IMR-90 (cell line): ENCODE measurements at regions not wholly inside any gene's neighbourhood (a gene's known extent, or its start where the extent isn't known, plus 50 kb on each side); places are given as distances from the start of the nearest gene placed in this dataset.

Experiments used
- ATAC-seq: fragments of 200-7000 bp; cut with Tn5 transposase; 2 replicates; pipeline ENCODE4 v1.9.1; 2020; ENCODE audit warnings: low read depth, mild to moderate bottlenecking, moderate library complexity
- BruUV-seq: library from RNA; stranded (reverse); fragments of 400-500 nt; replicated peaks from 2 replicates; lab custom pipeline; 2021; lab: Mats Ljungman, UMichigan
- CTCF ChIA-PET: fragments of 300-600 bp; formaldehyde crosslinking; extraction: SDS; loops from one replicate; lab custom pipeline; 2021; ENCODE audit warnings: antibody characterized with exemption; lab: Yijun Ruan, JAX
- POLR2A ChIA-PET: fragments of 300-600 bp; sonication (Branson Sonifier 250); formaldehyde crosslinking; loops from one replicate; lab custom pipeline; 2022; ENCODE audit warnings: antibody characterized with exemption; ENCODE audit not compliant: unreplicated experiment; lab: Charles Lee
- DNase-seq: peaks from one replicate; pipeline ENCODE4 v3.0.0; 2013
- H2AFZ ChIP-seq: replicated peaks from 2 replicates; pipeline ENCODE3; 2013; ENCODE audit warnings: low read length, mild to moderate bottlenecking; ENCODE audit not compliant: poor library complexity
- H2AK5ac ChIP-seq: 2 replicates; pipeline ENCODE4 v1.6.1; 2013; ENCODE audit warnings: low read depth, low read length, inconsistent platforms
- H2AK9ac ChIP-seq: replicated peaks from 2 replicates; pipeline ENCODE3; 2013; ENCODE audit warnings: mild to moderate bottlenecking, low read depth, low read length, moderate library complexity; ENCODE audit not compliant: poor library complexity
- H2BK120ac ChIP-seq: 2 replicates; pipeline ENCODE4 v1.6.1; 2013; ENCODE audit warnings: low read depth, low read length, inconsistent platforms
- H2BK15ac ChIP-seq: 3 replicates; pipeline ENCODE4 v1.6.1; 2013; ENCODE audit warnings: low read depth, low read length, inconsistent platforms
- H2BK20ac ChIP-seq: 2 replicates; pipeline ENCODE4 v1.6.1; 2013; ENCODE audit warnings: low read depth, mild to moderate bottlenecking, inconsistent platforms, low read length, moderate library complexity
- H2BK5ac ChIP-seq: 2 replicates; pipeline ENCODE4 v1.6.1; 2013; ENCODE audit warnings: mild to moderate bottlenecking, low read depth, low read length, inconsistent platforms; ENCODE audit not compliant: poor library complexity, severe bottlenecking
- H3K14ac ChIP-seq: replicated peaks from 2 replicates; pipeline ENCODE4 v1.6.1; 2013; ENCODE audit warnings: low read depth, low read length, inconsistent platforms
- H3K18ac ChIP-seq: 2 replicates; pipeline ENCODE4 v1.6.1; 2013; ENCODE audit warnings: low read depth, low read length, control low read depth
- H3K23ac ChIP-seq: 2 replicates; pipeline ENCODE4 v1.6.1; 2013; ENCODE audit warnings: low read depth, low read length, inconsistent platforms
- H3K27ac ChIP-seq: 2 replicates; pipeline ENCODE4 v1.5.1; 2013; ENCODE audit warnings: mild to moderate bottlenecking, control low read depth, low read length; ENCODE audit not compliant: insufficient read depth
- H3K27me3 ChIP-seq: 2 replicates; pipeline ENCODE4 v1.6.1; 2013; ENCODE audit warnings: low read length; ENCODE audit not compliant: control insufficient read depth, insufficient read depth
- H3K36me3 ChIP-seq: 2 replicates; pipeline ENCODE4 v1.6.1; 2013; ENCODE audit warnings: low read length, mixed read lengths; ENCODE audit not compliant: control insufficient read depth, insufficient read depth
- H3K4ac ChIP-seq: 2 replicates; pipeline ENCODE4 v1.6.1; 2013; ENCODE audit warnings: low read depth, low read length, inconsistent platforms
- H3K4me1 ChIP-seq: 2 replicates; pipeline ENCODE4 v1.6.1; 2013; ENCODE audit warnings: low read length, mixed read lengths; ENCODE audit not compliant: control insufficient read depth, insufficient read depth
- H3K4me2 ChIP-seq: 2 replicates; pipeline ENCODE4 v1.6.1; 2013; ENCODE audit warnings: low read depth, mild to moderate bottlenecking, control low read depth, low read length, moderate library complexity
- H3K4me3 ChIP-seq: 2 replicates; pipeline ENCODE4 v1.5.1; 2013; ENCODE audit warnings: low read depth, mild to moderate bottlenecking, control low read depth, low read length, moderate library complexity; ENCODE audit not compliant: insufficient read depth
- H3K56ac ChIP-seq: 2 replicates; pipeline ENCODE4 v1.6.1; 2013; ENCODE audit warnings: low read length, inconsistent platforms; ENCODE audit not compliant: insufficient read depth; ENCODE audit errors: extremely low read depth
- H3K79me1 ChIP-seq, 2 experiments: 2 replicates each; pipeline ENCODE4 v1.6.1; 2013; ENCODE audit warnings: low read length in 2 of 2, inconsistent platforms in 1 of 2, low read depth in 1 of 2
- H3K9ac ChIP-seq: 2 replicates; pipeline ENCODE4 v1.6.1; 2013; ENCODE audit warnings: low read depth, low read length, control low read depth
- H3K9me1 ChIP-seq: 2 replicates; pipeline ENCODE4 v1.6.1; 2013; ENCODE audit warnings: low read length, inconsistent platforms; ENCODE audit not compliant: insufficient read depth
- H3K9me3 ChIP-seq: 2 replicates; pipeline ENCODE4 v1.6.1; 2013; ENCODE audit warnings: low read length; ENCODE audit not compliant: control insufficient read depth, insufficient read depth
- H4K20me1 ChIP-seq: 2 replicates; pipeline ENCODE4 v1.6.1; 2013; ENCODE audit warnings: low read length, inconsistent platforms; ENCODE audit not compliant: insufficient read depth
- H4K5ac ChIP-seq: 2 replicates; pipeline ENCODE4 v1.6.1; 2013; ENCODE audit warnings: mild to moderate bottlenecking, low read depth, low read length, control low read depth
- H4K8ac ChIP-seq, 2 experiments: 2 replicates each; pipeline ENCODE4 v1.6.1; 2013; ENCODE audit warnings: low read depth in 2 of 2, low read length in 2 of 2, control low read depth in 1 of 2, inconsistent platforms in 1 of 2
- H4K91ac ChIP-seq: 2 replicates; pipeline ENCODE4 v1.6.1; 2013; ENCODE audit warnings: low read depth, low read length, inconsistent platforms; ENCODE audit not compliant: insufficient read depth
- BHLHE40 ChIP-seq: fragments of 150-350 bp; IDR thresholded peaks from 2 replicates; pipeline ENCODE4 v1.6.1; 2016; ENCODE audit warnings: mild to moderate bottlenecking, low read depth, low read length
- CEBPB ChIP-seq: IDR thresholded peaks from 2 replicates; pipeline ENCODE4 v1.6.1; 2012; ENCODE audit warnings: low read depth, low read length, improper control_type of control experiment
- CHD1 ChIP-seq: IDR thresholded peaks from 2 replicates; pipeline ENCODE4 v1.6.1; 2012; ENCODE audit warnings: low read depth, low read length, improper control_type of control experiment
- ELK1 ChIP-seq: fragments of 150-350 bp; IDR thresholded peaks from 2 replicates; pipeline ENCODE4 v1.6.1; 2016; ENCODE audit warnings: low read depth, mild to moderate bottlenecking, low read length, moderate library complexity, borderline replicate concordance
- MAFK ChIP-seq: IDR thresholded peaks from 2 replicates; pipeline ENCODE4 v1.6.1; 2012; ENCODE audit warnings: low read depth, low read length, improper control_type of control experiment
- MAZ ChIP-seq: IDR thresholded peaks from 2 replicates; pipeline ENCODE4 v1.6.1; 2012; ENCODE audit warnings: low read depth, mild to moderate bottlenecking, low read length, improper control_type of control experiment, moderate library complexity, borderline replicate concordance
- MXI1 ChIP-seq: IDR thresholded peaks from 2 replicates; pipeline ENCODE4 v1.6.1; 2012; ENCODE audit warnings: low read depth, mild to moderate bottlenecking, low read length, moderate library complexity, borderline replicate concordance
- RAD21 ChIP-seq: IDR thresholded peaks from 2 replicates; pipeline ENCODE4 v1.6.1; 2012; ENCODE audit warnings: low read length, improper control_type of control experiment
- RFX5 ChIP-seq: IDR thresholded peaks from 2 replicates; pipeline ENCODE4 v1.8.0; 2012; ENCODE audit warnings: low read depth, mild to moderate bottlenecking, low read length, moderate library complexity
- SMC3 ChIP-seq: fragments of 150-350 bp; IDR thresholded peaks from 2 replicates; pipeline ENCODE4 v1.6.1; 2016; ENCODE audit warnings: low read depth, mild to moderate bottlenecking, antibody characterized with exemption, low read length, moderate library complexity
- WGBS, 2 experiments: methylation state at CpG; one replicate each; pipeline versions ENCODE4 v1.1.5 to v1.1.7; 2013; ENCODE audit warnings: missing lambda C conversion rate in 2 of 2; ENCODE audit not compliant: insufficient read length in 1 of 2; ENCODE audit errors: extremely low coverage in 2 of 2; 5-methylcytosine and 5-hydroxymethylcytosine counted together
- dilution Hi-C: fragments of 300-500 bp; cut with HindIII; formaldehyde crosslinking; loops from one replicate; pipeline ENCODE4 v1.14.3; 2018; ENCODE audit warnings: low sequenced_read_pairs; ENCODE audit not compliant: unreplicated experiment
- in situ Hi-C: fragments of 300-500 bp; cut with MboI; formaldehyde crosslinking; loops from 3 replicates; pipeline ENCODE4 v1.14.3; 2019; ENCODE audit warnings: low sequenced_read_pairs, inconsistent platforms, mixed read lengths
- intact Hi-C: fragments of 100-400 bp; cut with micrococcal nuclease; formaldehyde crosslinking; loops from 2 replicates; pipeline ENCODE4 v1.10.0; 2022
- TF ChIP-seq, protein P1 (sequence below): conservative IDR thresholded peaks from 2 replicates; pipeline ENCODE4 v1.5.1; 2012; ENCODE audit warnings: mild to moderate bottlenecking, low read depth, low read length, improper control_type of control experiment

DNA sequence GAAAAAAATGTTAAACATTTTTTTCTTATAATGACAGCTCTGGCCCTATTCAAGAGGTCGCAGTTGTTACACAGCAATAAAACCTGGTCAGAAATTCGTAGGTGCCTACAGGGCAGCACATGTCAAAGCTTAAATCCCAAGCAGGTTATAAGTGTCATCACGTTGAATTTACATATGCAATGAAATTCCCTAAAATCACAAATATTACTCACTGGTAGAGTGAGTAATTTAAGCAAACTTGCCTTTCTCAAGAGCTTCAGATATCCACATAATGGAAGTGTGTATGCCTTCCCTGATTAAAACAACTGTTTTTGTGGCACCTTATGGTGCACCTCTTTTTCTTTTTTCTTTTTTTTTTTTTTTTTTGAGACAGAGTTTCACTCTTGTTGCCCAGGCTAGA lies 90.7 kb upstream of the FNDC3B start:
- peaks cover 4% of the 10 kb centered on the region; the same call in 1 of the 2 replicates for H3K9me1 ChIP-seq
- H3K4me2 ChIP-seq: no peak overlapping the region
- ChIA-PET CTCF (interaction anchor here (0.6 to 0.8 kb wide), 2 partner anchors 23 to 82 kb away, joined by 3 to 4 read pairs; no protein-coding TSS in a partner anchor), POLR2A (no interaction called here)
- H3K14ac ChIP-seq: no peak overlapping the region
- TF ChIP-seq BHLHE40 (no peak), RAD21 (no peak), RFX5 (no peak), MAFK (no peak), CHD1 (no peak), CEBPB (no peak), ELK1 (no peak), MAZ (no peak), MXI1 (no peak), SMC3 (no peak)
- TF ChIP-seq, protein P1, sequence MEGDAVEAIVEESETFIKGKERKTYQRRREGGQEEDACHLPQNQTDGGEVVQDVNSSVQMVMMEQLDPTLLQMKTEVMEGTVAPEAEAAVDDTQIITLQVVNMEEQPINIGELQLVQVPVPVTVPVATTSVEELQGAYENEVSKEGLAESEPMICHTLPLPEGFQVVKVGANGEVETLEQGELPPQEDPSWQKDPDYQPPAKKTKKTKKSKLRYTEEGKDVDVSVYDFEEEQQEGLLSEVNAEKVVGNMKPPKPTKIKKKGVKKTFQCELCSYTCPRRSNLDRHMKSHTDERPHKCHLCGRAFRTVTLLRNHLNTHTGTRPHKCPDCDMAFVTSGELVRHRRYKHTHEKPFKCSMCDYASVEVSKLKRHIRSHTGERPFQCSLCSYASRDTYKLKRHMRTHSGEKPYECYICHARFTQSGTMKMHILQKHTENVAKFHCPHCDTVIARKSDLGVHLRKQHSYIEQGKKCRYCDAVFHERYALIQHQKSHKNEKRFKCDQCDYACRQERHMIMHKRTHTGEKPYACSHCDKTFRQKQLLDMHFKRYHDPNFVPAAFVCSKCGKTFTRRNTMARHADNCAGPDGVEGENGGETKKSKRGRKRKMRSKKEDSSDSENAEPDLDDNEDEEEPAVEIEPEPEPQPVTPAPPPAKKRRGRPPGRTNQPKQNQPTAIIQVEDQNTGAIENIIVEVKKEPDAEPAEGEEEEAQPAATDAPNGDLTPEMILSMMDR: no peak
- BruUV-seq: no TSS peak
- dilution Hi-C loops: no loop called here
- H3K36me3 ChIP-seq: no peaks in the 10 kb centered on the region
- in situ Hi-C loops: no loop called here
- no peak overlapping the region for H2AFZ ChIP-seq
- H2AK9ac ChIP-seq: no peak overlapping the region
- no peak overlapping the region for H2BK120ac ChIP-seq
- H4K91ac ChIP-seq: no peak overlapping the region
- ATAC-seq (no peak; the same call in 1 of the 2 replicates), DNase-seq (no peak)
- H3K4me3 ChIP-seq: no peak overlapping the region
- H2AK5ac ChIP-seq: no peak overlapping the region
- no peaks in the 10 kb centered on the region for H3K79me1 ChIP-seq
- no peaks in the 10 kb centered on the region for H3K27me3 ChIP-seq
- no peak overlapping the region for H4K5ac ChIP-seq
- no peak overlapping the region for H3K56ac ChIP-seq
- no CpG with 5 or more reads among the region's 3 CpGs for WGBS, 2 experiments
- H3K23ac ChIP-seq: no peak overlapping the region
- H2BK20ac ChIP-seq: no peak overlapping the region
- H2BK5ac ChIP-seq: no peak overlapping the region
- peaks cover 6% of the 10 kb centered on the region for H3K4me1 ChIP-seq
- no peak overlapping the region for H3K18ac ChIP-seq
- 0 out of 4 replicates have a peak overlapping the region, but pooled peaks of 1 of the 2 experiments have one; percentile 1 for H4K8ac ChIP-seq
- no peak overlapping the region for H3K9ac ChIP-seq
- H3K9me3 ChIP-seq: no peaks in the 10 kb centered on the region
- H2BK15ac ChIP-seq: no peak overlapping the region
- H3K27ac ChIP-seq: no peak overlapping the region
- no peak overlapping the region for H3K4ac ChIP-seq
- intact Hi-C loops: no loop called here
- H4K20me1 ChIP-seq: no peaks in the 10 kb centered on the region
